ENCODE measurements at regions not wholly inside any gene's neighbourhood (a gene's known extent, or its start where the extent isn't known, plus 50 kb on each side); places are given as distances from the start of the nearest gene placed in this dataset.
"Not testable (repeated sequence)": the region's sequence is repeated elsewhere in the genome, so short reads cannot be mapped to it uniquely, and the experiment has no call there.

GRCh38 chr10:10755490-10755889 lies 262.2 kb upstream of the CELF2 start:
- Histone ChIP-seq H3K18ac (ENCODE audit: low read length) (peak overlapping the region; percentile 60), H4K91ac (ENCODE audit: low read depth, low read length, poor library complexity) (no peak overlapping the region), H4K8ac (ENCODE audit: low read depth, low read length) (no peak overlapping the region), H2BK15ac (ENCODE audit: low read length) (no peak overlapping the region), H3K4me3 (ENCODE audit: low read length in 2 of 2) (no peak overlapping the region), H3K4ac (ENCODE audit: low read length) (no peak overlapping the region), H2BK120ac (ENCODE audit: low read depth, low read length) (no peak overlapping the region), H2AK5ac (ENCODE audit: low read depth, low read length) (no peak overlapping the region), H3K79me1 (ENCODE audit: low read depth, low read length) (no peaks in the 10 kb centered on the region), H3K4me2 (ENCODE audit: insufficient read depth, low read length, poor library complexity, severe bottlenecking) (no peak overlapping the region), H3K36me3 (replicated peaks in 1 of 2; ENCODE audit: control insufficient read depth in 2 of 2, insufficient read depth in 2 of 2, low read length in 2 of 2) (no peaks in the 10 kb centered on the region), H3K4me1 (ENCODE audit: control insufficient read depth in 2 of 2, insufficient read depth in 1 of 2, low read depth in 1 of 2, low read length in 2 of 2) (peaks cover 0 to 4% of the 10 kb centered on the region in 2 donors), H3K27ac (replicated peaks; ENCODE audit: low read length) (no peak overlapping the region), H3K9ac (ENCODE audit: low read depth, low read length, poor library complexity) (no peak overlapping the region), H2BK5ac (ENCODE audit: low read length) (no peak overlapping the region), H3K14ac (ENCODE audit: low read length) (no peak overlapping the region), H2BK12ac (ENCODE audit: low read length) (no peak overlapping the region), H3K9me3 (replicated peaks in 1 of 2; ENCODE audit: control insufficient read depth in 2 of 2, insufficient read depth in 1 of 2, low read depth in 1 of 2, low read length in 2 of 2) (peaks cover 0 to 4% of the 10 kb centered on the region in 2 donors), H3K27me3 (ENCODE audit: control insufficient read depth in 3 of 3, insufficient read depth in 3 of 3, low read depth in 1 of 3, low read length in 3 of 3) (no peaks in the 10 kb centered on the region), H3K23ac (ENCODE audit: low read depth, low read length, poor library complexity) (no peak overlapping the region), H2AFZ (ENCODE audit: low read length) (peak overlapping the region; percentile 85)
- DNase-seq (ENCODE audit: low spot score), result no peak
- no CpG with 5 or more reads among the region's 9 CpGs for WGBS, 2 donors (ENCODE audit: extremely low coverage in 2 of 2, insufficient read length in 2 of 2, insufficient replicate concordance in 1 of 2)

- Histone ChIP-seq H3K4me1 (ENCODE audit: control insufficient read depth in 2 of 2, insufficient read depth in 1 of 2, low read depth in 1 of 2, low read length in 2 of 2) (peaks cover 0 to 4% of the 10 kb centered on the region in 2 donors), H2BK5ac (ENCODE audit: low read length) (no peak overlapping the region), H3K4me2 (ENCODE audit: insufficient read depth, low read length, poor library complexity, severe bottlenecking) (no peak overlapping the region), H3K27ac (replicated peaks; ENCODE audit: low read length) (no peak overlapping the region), H3K4me3 (ENCODE audit: low read length in 2 of 2) (no peak overlapping the region), H2BK120ac (ENCODE audit: low read depth, low read length) (no peak overlapping the region), H3K23ac (ENCODE audit: low read depth, low read length, poor library complexity) (no peak overlapping the region), H3K9me3 (replicated peaks in 1 of 2; ENCODE audit: control insufficient read depth in 2 of 2, insufficient read depth in 1 of 2, low read depth in 1 of 2, low read length in 2 of 2) (peaks cover 0 to 4% of the 10 kb centered on the region in 2 donors), H2BK12ac (ENCODE audit: low read length) (no peak overlapping the region), H3K36me3 (replicated peaks in 1 of 2; ENCODE audit: control insufficient read depth in 2 of 2, insufficient read depth in 2 of 2, low read length in 2 of 2) (no peaks in the 10 kb centered on the region), H3K9ac (ENCODE audit: low read depth, low read length, poor library complexity) (no peak overlapping the region), H2BK15ac (ENCODE audit: low read length) (no peak overlapping the region), H3K14ac (ENCODE audit: low read length) (no peak overlapping the region), H3K18ac (ENCODE audit: low read length) (no peak overlapping the region), H3K4ac (ENCODE audit: low read length) (no peak overlapping the region), H4K8ac (ENCODE audit: low read depth, low read length) (no peak overlapping the region), H4K91ac (ENCODE audit: low read depth, low read length, poor library complexity) (no peak overlapping the region), H2AFZ (ENCODE audit: low read length) (no peak overlapping the region), H2AK5ac (ENCODE audit: low read depth, low read length) (no peak overlapping the region), H3K27me3 (ENCODE audit: control insufficient read depth in 3 of 3, insufficient read depth in 3 of 3, low read depth in 1 of 3, low read length in 3 of 3) (no peaks in the 10 kb centered on the region), H3K79me1 (ENCODE audit: low read depth, low read length) (no peaks in the 10 kb centered on the region)
- DNase-seq (ENCODE audit: low spot score), result no peak
- no CpG with 5 or more reads among the region's 4 CpGs for WGBS, 2 donors (ENCODE audit: extremely low coverage in 2 of 2, insufficient read length in 2 of 2, insufficient replicate concordance in 1 of 2)
Observed at GRCh38 chr10:10758306-10758705, 259.4 kb upstream of the CELF2 start.

GRCh38 chr10:10759806-10760205 lies 257.9 kb upstream of the CELF2 start:
- not testable (repeated sequence) for H3K14ac ChIP-seq (ENCODE audit: low read length); H3K36me3 ChIP-seq (replicated peaks in 1 of 2; ENCODE audit: control insufficient read depth in 2 of 2, insufficient read depth in 2 of 2, low read length in 2 of 2); H3K79me1 ChIP-seq (ENCODE audit: low read depth, low read length)

GRCh38 chr10:10765017-10765416 lies 252.7 kb upstream of the CELF2 start:
- DNase-seq (ENCODE audit: low spot score), result no peak
- Histone ChIP-seq H2BK12ac (ENCODE audit: low read length) (no peak overlapping the region), H3K4ac (ENCODE audit: low read length) (no peak overlapping the region), H3K4me2 (ENCODE audit: insufficient read depth, low read length, poor library complexity, severe bottlenecking) (no peak overlapping the region), H3K14ac (ENCODE audit: low read length) (no peak overlapping the region), H2AK5ac (ENCODE audit: low read depth, low read length) (no peak overlapping the region), H3K9me3 (replicated peaks in 1 of 2; ENCODE audit: control insufficient read depth in 2 of 2, insufficient read depth in 1 of 2, low read depth in 1 of 2, low read length in 2 of 2) (no peaks in the 10 kb centered on the region), H4K91ac (ENCODE audit: low read depth, low read length, poor library complexity) (no peak overlapping the region), H3K79me1 (ENCODE audit: low read depth, low read length) (no peaks in the 10 kb centered on the region), H3K27me3 (ENCODE audit: control insufficient read depth in 3 of 3, insufficient read depth in 3 of 3, low read depth in 1 of 3, low read length in 3 of 3) (no peaks in the 10 kb centered on the region), H4K8ac (ENCODE audit: low read depth, low read length) (no peak overlapping the region), H3K9ac (ENCODE audit: low read depth, low read length, poor library complexity) (no peak overlapping the region), H3K23ac (ENCODE audit: low read depth, low read length, poor library complexity) (no peak overlapping the region), H3K4me3 (ENCODE audit: low read length in 2 of 2) (no peak overlapping the region), H3K27ac (replicated peaks; ENCODE audit: low read length) (no peak overlapping the region), H2AFZ (ENCODE audit: low read length) (no peak overlapping the region), H2BK5ac (ENCODE audit: low read length) (no peak overlapping the region), H3K36me3 (replicated peaks in 1 of 2; ENCODE audit: control insufficient read depth in 2 of 2, insufficient read depth in 2 of 2, low read length in 2 of 2) (no peaks in the 10 kb centered on the region), H3K18ac (ENCODE audit: low read length) (no peak overlapping the region), H3K4me1 (ENCODE audit: control insufficient read depth in 2 of 2, insufficient read depth in 1 of 2, low read depth in 1 of 2, low read length in 2 of 2) (no peaks in the 10 kb centered on the region), H2BK15ac (ENCODE audit: low read length) (no peak overlapping the region), H2BK120ac (ENCODE audit: low read depth, low read length) (no peak overlapping the region)
- no CpG with 5 or more reads among the region's 7 CpGs for WGBS, 2 donors (ENCODE audit: extremely low coverage in 2 of 2, insufficient read length in 2 of 2, insufficient replicate concordance in 1 of 2)

More at GRCh38 chr10:10759806-10760205, 257.9 kb upstream of the CELF2 start:
- H3K27me3 ChIP-seq (ENCODE audit: control insufficient read depth in 3 of 3, insufficient read depth in 3 of 3, low read depth in 1 of 3, low read length in 3 of 3); H3K9me3 ChIP-seq (replicated peaks in 1 of 2; ENCODE audit: control insufficient read depth in 2 of 2, insufficient read depth in 1 of 2, low read depth in 1 of 2, low read length in 2 of 2); H2AK5ac ChIP-seq (ENCODE audit: low read depth, low read length); H2AFZ ChIP-seq (ENCODE audit: low read length); H3K9ac ChIP-seq (ENCODE audit: low read depth, low read length, poor library complexity); H3K4ac ChIP-seq (ENCODE audit: low read length); H3K4me3 ChIP-seq (ENCODE audit: low read length in 2 of 2); H4K8ac ChIP-seq (ENCODE audit: low read depth, low read length); H3K4me1 ChIP-seq (ENCODE audit: control insufficient read depth in 2 of 2, insufficient read depth in 1 of 2, low read depth in 1 of 2, low read length in 2 of 2); H2BK15ac ChIP-seq (ENCODE audit: low read length); DNase-seq (ENCODE audit: low spot score); H4K91ac ChIP-seq (ENCODE audit: low read depth, low read length, poor library complexity); H2BK12ac ChIP-seq (ENCODE audit: low read length); H3K18ac ChIP-seq (ENCODE audit: low read length); H2BK120ac ChIP-seq (ENCODE audit: low read depth, low read length); H3K27ac ChIP-seq (replicated peaks; ENCODE audit: low read length); H2BK5ac ChIP-seq (ENCODE audit: low read length); H3K23ac ChIP-seq (ENCODE audit: low read depth, low read length, poor library complexity); H3K4me2 ChIP-seq (ENCODE audit: insufficient read depth, low read length, poor library complexity, severe bottlenecking): not testable (repeated sequence)
- no CpG with 5 or more reads among the region's 7 CpGs for WGBS, 2 donors (ENCODE audit: extremely low coverage in 2 of 2, insufficient read length in 2 of 2, insufficient replicate concordance in 1 of 2)

Data from neuronal stem cell (in vitro differentiated cells).